SU-DHL-6 (cell line): ENCODE measurements at regions not wholly inside any gene's neighbourhood (a gene's known extent, or its start where the extent isn't known, plus 50 kb on each side); places are given as distances from the start of the nearest gene placed in this dataset.
"Not testable (repeated sequence)": the region's sequence is repeated elsewhere in the genome, so short reads cannot be mapped to it uniquely, and the experiment has no call there.

Experiments used
- CTCF ChIP-seq: fragments of 200-600 bp; sonication (generic); IDR thresholded peaks from one replicate; pipeline ENCODE4 v1.5.1; 2017; ENCODE audit warnings: antibody characterized with exemption, mild to moderate bottlenecking, low read length, moderate library complexity; ENCODE audit not compliant: insufficient read depth, poor library complexity, severe bottlenecking
- EZH2phosphoT487 ChIP-seq: fragments of 200-600 bp; sonication (generic), shearing (Covaris generic); conservative IDR thresholded peaks from 2 replicates; pipeline ENCODE4 v1.6.1; 2018; ENCODE audit warnings: mild to moderate bottlenecking, antibody characterized with exemption, low read length, moderate library complexity, mixed read lengths

GRCh38 chr19:21613201-21613600 is 107.8 kb downstream of the ZNF429 start:
- not testable (repeated sequence) for TF ChIP-seq CTCF, EZH2phosphoT487
